NCI-H345 treated with DMSO at 0.1 percent for 48 hours (cell line): ENCODE measurements at regions not wholly inside any gene's neighbourhood (a gene's known extent, or its start where the extent isn't known, plus 50 kb on each side); places are given as distances from the start of the nearest gene placed in this dataset.
"Not testable (repeated sequence)": the region's sequence is repeated elsewhere in the genome, so short reads cannot be mapped to it uniquely, and the experiment has no call there.

Source experiments
- DNase-seq: peaks from one replicate; lab custom pipeline; 2025; ENCODE audit not compliant: unreplicated experiment; lab: John Stamatoyannopoulos, UW

- DNase-seq: no peak
These were observed 223.2 kb downstream of the PCSK1 start for GRCh38 chr5:96209829-96210228.

GRCh38 chr5:96207420-96207819 is 225.6 kb downstream of the PCSK1 start:
- DNase-seq: no peak

- DNase-seq: no peak
These were observed 229.3 kb downstream of the PCSK1 start for GRCh38 chr5:96203761-96204160.

GRCh38 chr5:96201503-96201902 is 231.5 kb downstream of the PCSK1 start:
- no peak for DNase-seq

DNA sequence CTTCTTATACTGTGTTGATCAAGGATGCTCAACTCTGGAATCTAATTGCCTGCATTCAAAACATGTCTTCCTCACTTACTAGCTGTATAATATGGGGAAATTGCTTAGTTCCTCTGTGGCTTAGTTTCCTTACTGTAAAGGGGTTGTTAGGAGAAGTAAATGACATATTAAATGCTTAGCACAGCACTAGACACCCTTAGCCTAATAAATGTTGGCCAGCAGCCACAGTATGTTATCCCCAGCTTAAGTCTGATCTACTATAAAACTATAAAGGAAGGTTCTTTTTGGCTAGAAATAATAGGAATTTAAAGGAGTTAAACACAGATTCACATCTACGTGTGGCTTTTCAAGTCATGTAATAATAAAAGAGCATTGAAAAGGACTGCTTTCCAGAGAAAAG is 232.4 kb downstream of the PCSK1 start:
- no peak for DNase-seq

DNA sequence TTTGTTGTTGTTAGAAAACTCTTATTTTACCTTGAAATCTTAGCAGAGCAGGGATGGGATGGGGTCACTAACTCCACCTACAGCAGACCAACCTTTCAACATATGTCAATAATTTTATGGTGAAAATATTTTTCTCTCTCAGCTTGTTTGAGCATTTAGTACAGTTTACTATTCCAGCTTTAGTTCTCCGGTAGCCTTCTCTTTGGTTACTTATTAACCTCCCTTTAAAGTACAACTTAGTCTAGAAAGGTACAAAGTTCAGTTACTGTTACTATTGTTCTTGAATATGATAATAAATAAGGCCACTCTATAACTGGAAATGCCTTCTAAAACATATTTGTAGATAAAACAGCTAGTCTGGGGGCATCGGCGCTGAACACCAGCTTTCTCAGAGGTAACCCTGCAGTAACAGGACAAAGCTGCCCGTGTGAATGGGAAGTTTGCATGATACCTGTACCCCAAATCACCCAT is 233.3 kb downstream of the PCSK1 start:
- DNase-seq: no peak

- no peak for DNase-seq
These were observed 234.5 kb downstream of the PCSK1 start for GRCh38 chr5:96198356-96199058.

DNA sequence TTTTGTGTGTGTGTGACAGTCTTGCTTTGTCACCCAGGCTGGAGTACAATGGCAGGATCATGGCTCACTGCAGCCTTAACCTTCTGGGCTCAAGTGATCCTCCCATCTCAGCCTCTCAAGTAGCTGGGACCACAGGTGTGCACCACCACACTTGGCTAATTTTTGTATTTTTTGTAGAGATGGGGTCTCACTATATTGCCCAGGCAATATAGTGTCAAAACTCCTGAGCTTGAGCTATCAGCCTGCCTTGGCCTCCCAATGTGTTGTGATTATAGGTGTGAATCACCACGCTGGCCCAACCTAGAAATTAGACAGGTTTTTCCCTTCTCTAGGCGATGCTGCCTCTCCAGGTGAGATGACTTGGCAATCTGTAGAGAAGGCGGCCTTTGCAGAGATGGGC is 235.3 kb downstream of the PCSK1 start:
- DNase-seq: not testable (repeated sequence)

DNA sequence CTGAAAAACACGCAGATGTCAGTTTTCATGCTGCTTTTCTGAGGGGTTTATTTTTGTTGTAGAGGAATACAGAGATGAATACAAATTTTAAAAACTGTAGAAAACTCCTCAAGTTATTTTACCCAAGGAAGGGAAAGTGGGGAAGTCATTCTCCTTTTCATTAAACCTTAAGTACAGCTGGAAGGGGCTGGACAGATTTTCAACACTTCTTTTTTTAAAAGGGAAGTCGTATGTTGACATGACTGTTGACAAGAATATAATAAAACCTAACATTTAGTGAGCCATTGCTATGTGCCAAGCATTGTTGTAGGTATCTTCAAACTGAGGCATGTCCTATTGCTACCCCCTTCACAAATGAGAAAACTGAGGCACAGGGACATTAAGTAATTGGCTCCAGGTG is 235.7 kb upstream of the ELL2 start:
- no peak for DNase-seq

- DNase-seq: no peak
These were observed 235.2 kb upstream of the ELL2 start for GRCh38 chr5:96196890-96197289.

- DNase-seq: no peak
These were observed 234.8 kb upstream of the ELL2 start for GRCh38 chr5:96196407-96196806.

GRCh38 chr5:96195123-96195522 is 233.5 kb upstream of the ELL2 start:
- DNase-seq: no peak

GRCh38 chr5:96194593-96194992 is 232.9 kb upstream of the ELL2 start:
- DNase-seq: no peak

DNA sequence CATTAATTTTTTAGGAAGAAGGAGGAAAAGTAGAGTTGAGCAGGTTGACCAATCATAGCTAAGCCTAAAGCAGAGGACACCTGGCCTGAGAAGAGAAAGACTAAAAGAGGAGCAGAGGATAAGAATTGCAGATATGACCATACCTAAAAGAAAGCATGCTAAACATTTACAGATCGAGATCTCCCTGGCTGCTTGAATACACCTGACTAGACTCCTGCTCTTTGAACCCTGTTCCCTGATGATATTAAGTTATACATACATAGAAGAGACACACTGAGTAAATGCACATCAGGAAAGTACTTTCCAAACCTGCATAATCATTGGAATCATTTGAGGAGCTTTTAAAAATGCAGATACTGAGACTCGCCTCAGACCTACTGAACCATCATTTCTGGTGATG is 232.3 kb upstream of the ELL2 start:
- DNase-seq: no peak

- DNase-seq: no peak
These were observed 228.3 kb upstream of the ELL2 start for GRCh38 chr5:96189987-96190386.

DNA sequence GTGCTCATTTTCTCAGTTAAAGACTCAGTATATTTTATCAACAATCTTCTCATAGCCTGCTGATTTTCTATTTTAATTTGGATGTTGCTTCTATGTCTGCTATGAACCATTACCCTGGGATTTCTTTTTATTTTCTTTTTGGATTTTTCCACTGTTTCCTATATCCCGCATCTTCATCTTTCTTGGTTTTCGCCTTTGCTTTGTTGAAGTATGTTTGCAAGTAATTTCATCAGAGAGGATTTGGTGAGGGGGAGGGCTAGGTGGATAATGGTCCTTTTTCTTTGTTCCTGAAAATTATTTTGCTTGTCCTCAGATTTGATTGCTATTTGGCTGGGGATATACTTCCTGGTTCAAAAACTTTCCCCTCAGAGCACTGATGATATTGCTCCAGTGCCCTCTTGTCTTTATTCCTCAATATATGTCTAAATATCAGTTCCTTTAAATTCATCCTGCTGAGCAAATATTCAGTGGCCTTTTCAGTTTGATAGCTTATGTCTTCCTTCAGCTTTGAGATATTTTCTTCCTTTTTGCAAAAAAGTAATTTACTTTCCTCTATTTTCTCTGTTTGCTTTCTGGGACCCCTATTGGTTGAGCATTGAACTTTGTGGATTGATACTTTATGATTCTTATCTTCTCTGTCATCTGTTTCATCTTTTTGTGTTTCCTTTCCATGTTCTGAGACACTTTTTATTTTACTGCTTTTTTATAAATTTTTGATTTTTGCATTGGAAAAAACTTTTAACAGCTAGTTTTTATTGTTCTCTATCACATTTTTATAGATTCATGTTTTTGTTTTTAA is 227.6 kb upstream of the ELL2 start:
- DNase-seq: no peak

DNA sequence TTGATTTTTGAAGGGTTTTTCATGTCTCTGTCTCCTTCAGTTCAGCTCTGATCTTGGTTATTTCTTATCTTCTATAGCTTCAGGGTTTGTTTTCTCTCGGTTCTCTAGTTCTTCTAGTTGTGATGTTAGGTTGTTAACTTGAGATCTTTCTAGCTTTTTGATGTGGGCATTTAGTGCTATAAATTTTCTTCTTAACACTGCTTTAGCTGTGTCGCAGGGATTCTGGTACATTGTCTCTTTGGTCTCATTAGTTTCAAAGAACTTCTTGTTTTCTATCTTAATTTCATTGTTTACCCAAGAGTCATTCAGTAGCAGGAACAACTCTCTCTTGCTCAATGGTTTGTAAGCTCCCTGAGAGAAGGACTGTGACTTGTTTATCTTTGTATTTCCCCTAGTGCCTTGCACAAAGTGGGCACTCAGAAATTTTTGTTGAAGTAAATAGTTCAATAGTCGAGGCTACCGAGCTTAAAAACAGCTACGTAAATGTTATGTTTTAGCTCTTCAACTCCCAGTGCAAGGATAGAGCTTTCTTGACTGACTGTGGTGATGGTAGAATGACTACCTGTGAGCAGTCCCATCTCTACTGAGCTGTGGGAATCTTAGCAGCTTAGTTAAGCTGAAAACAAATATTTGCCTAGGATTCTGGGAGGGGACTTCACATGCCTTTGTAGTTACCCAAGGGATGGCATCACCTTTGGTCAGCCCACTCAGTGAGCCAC is 225.8 kb upstream of the ELL2 start:
- no peak for DNase-seq

- not testable (repeated sequence) for DNase-seq
These were observed 222.9 kb upstream of the ELL2 start for GRCh38 chr5:96184510-96184909.

- no peak for DNase-seq
These were observed 219.2 kb upstream of the ELL2 start for GRCh38 chr5:96180684-96181435.

- no peak for DNase-seq
These were observed 215.7 kb upstream of the ELL2 start for GRCh38 chr5:96177303-96177869.

DNA sequence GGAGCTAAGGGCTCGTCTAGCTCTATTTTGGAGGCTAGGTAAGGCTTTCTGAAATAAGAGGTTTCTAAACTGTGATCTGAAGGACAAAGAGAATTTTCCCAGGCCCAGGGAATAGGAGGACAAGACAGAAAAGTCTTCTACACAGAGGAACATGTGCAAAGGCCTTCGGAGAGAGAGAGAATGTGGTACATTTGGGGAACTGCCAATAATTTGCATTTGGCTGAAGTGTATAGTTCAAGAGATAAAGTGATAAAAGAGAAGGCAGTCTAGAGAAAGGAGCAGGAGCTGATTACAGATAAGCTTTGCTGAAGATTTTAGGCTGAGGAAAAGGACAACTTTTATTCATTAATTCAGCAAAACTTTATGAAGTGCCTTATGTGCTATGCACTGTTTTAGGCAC is 214.4 kb upstream of the ELL2 start:
- no peak for DNase-seq
